H9 (cell line): ENCODE measurements at regions not wholly inside any gene's neighbourhood (a gene's known extent, or its start where the extent isn't known, plus 50 kb on each side); places are given as distances from the start of the nearest gene placed in this dataset.

ENCODE experiments used
- DNase-seq: peaks from one replicate; pipeline ENCODE4 v3.0.0-alpha.2; 2017
- H2AFZ ChIP-seq: one replicate; pipeline ENCODE4 v1.6.1; 2013; ENCODE audit warnings: mild to moderate bottlenecking, low read length, control low read depth, moderate library complexity
- H2AK5ac ChIP-seq: 2 replicates; pipeline ENCODE4 v1.6.1; 2013; ENCODE audit warnings: low read length, control low read depth, mixed read lengths; ENCODE audit not compliant: insufficient read length
- H2BK120ac ChIP-seq: one replicate; pipeline ENCODE4 v1.6.1; 2013; ENCODE audit warnings: low read depth, mild to moderate bottlenecking, low read length, control low read depth, inconsistent platforms; ENCODE audit not compliant: poor library complexity, severe bottlenecking
- H2BK12ac ChIP-seq: 2 replicates; pipeline ENCODE4 v1.6.1; 2013; ENCODE audit warnings: low read length, control low read depth, mixed read lengths, low read depth; ENCODE audit not compliant: insufficient read length
- H2BK15ac ChIP-seq: 2 replicates; pipeline ENCODE4 v1.6.1; 2013; ENCODE audit warnings: low read depth, low read length, control low read depth
- H2BK20ac ChIP-seq: one replicate; pipeline ENCODE4 v1.6.1; 2013; ENCODE audit warnings: low read depth, mild to moderate bottlenecking, low read length, control low read depth, inconsistent platforms; ENCODE audit not compliant: poor library complexity, severe bottlenecking
- H2BK5ac ChIP-seq: 2 replicates; pipeline ENCODE4 v1.6.1; 2013; ENCODE audit warnings: low read length, control low read depth, mixed read lengths; ENCODE audit not compliant: insufficient read length
- H3K14ac ChIP-seq: 2 replicates; pipeline ENCODE4 v1.6.1; 2013; ENCODE audit warnings: low read length, control low read depth; ENCODE audit not compliant: insufficient read depth
- H3K18ac ChIP-seq: 2 replicates; pipeline ENCODE4 v1.6.1; 2013; ENCODE audit warnings: low read depth, mild to moderate bottlenecking, mixed read lengths, low read length, control low read depth; ENCODE audit not compliant: insufficient read length
- H3K23ac ChIP-seq: 2 replicates; pipeline ENCODE4 v1.6.1; 2013; ENCODE audit warnings: low read length, control low read depth, mixed read lengths, low read depth; ENCODE audit not compliant: insufficient read length
- H3K23me2 ChIP-seq: 2 replicates; pipeline ENCODE4 v1.6.1; 2013; ENCODE audit warnings: low read depth, mild to moderate bottlenecking, mixed read lengths, low read length, control low read depth; ENCODE audit not compliant: insufficient read length, poor library complexity, severe bottlenecking
- H3K27ac ChIP-seq: 2 replicates; pipeline ENCODE4 v1.5.1; 2013; ENCODE audit warnings: low read length, control low read depth, mixed read lengths, low read depth; ENCODE audit not compliant: insufficient read length
- H3K27me3 ChIP-seq: 2 replicates; pipeline ENCODE4 v1.6.1; 2013; ENCODE audit warnings: low read length, control low read depth, inconsistent platforms; ENCODE audit not compliant: insufficient read depth
- H3K4ac ChIP-seq: 2 replicates; pipeline ENCODE4 v1.6.1; 2013; ENCODE audit warnings: low read depth, mild to moderate bottlenecking, control low read depth, inconsistent platforms, low read length, moderate library complexity
- H3K4me1 ChIP-seq: 2 replicates; pipeline ENCODE4 v1.6.1; 2013; ENCODE audit warnings: low read length, control low read depth, inconsistent platforms; ENCODE audit not compliant: insufficient read depth
- H3K4me2 ChIP-seq: 2 replicates; pipeline ENCODE4 v1.6.1; 2013; ENCODE audit warnings: low read length, control low read depth, mixed read lengths; ENCODE audit not compliant: insufficient read length, insufficient read depth
- H3K56ac ChIP-seq: 2 replicates; pipeline ENCODE4 v1.6.1; 2013; ENCODE audit warnings: low read depth, mild to moderate bottlenecking, mixed read lengths, low read length, control low read depth; ENCODE audit not compliant: insufficient read length
- H3K79me1 ChIP-seq: 2 replicates; pipeline ENCODE4 v1.6.1; 2013; ENCODE audit warnings: low read depth, mild to moderate bottlenecking, moderate library complexity, low read length, control low read depth, inconsistent platforms; ENCODE audit not compliant: insufficient read depth, poor library complexity, severe bottlenecking
- H3K79me2 ChIP-seq: 2 replicates; pipeline ENCODE4 v1.6.1; 2013; ENCODE audit warnings: low read length, control low read depth, inconsistent platforms; ENCODE audit not compliant: insufficient read depth
- H3K9ac ChIP-seq: 2 replicates; pipeline ENCODE4 v1.6.1; 2013; ENCODE audit warnings: low read length, control low read depth, mixed read lengths; ENCODE audit not compliant: insufficient read length; ENCODE audit errors: extremely low read depth
- H3K9me3 ChIP-seq: one replicate; pipeline ENCODE4 v1.6.1; 2013; ENCODE audit warnings: low read depth, low read length, inconsistent platforms; ENCODE audit not compliant: control insufficient read depth
- H3T11ph ChIP-seq: one replicate; pipeline ENCODE4 v1.6.1; 2013; ENCODE audit warnings: mild to moderate bottlenecking, low read length, control low read depth, inconsistent platforms
- H4K20me1 ChIP-seq: one replicate; pipeline ENCODE4 v1.6.1; 2013; ENCODE audit not compliant: control insufficient read depth, insufficient read length, insufficient read depth
- H4K5ac ChIP-seq: 2 replicates; pipeline ENCODE4 v1.6.1; 2013; ENCODE audit warnings: low read depth, mild to moderate bottlenecking, mixed read lengths, low read length, control low read depth; ENCODE audit not compliant: insufficient read length
- H4K8ac ChIP-seq: replicated peaks from 2 replicates; pipeline ENCODE4 v1.6.1; 2013; ENCODE audit warnings: low read length, control low read depth, mixed read lengths, low read depth; ENCODE audit not compliant: insufficient read length
- H4K91ac ChIP-seq: 2 replicates; pipeline ENCODE4 v1.6.1; 2013; ENCODE audit warnings: low read depth, mild to moderate bottlenecking, moderate library complexity, mixed read lengths, low read length, control low read depth; ENCODE audit not compliant: insufficient read length
- H3K27ac Mint-ChIP-seq, 3 experiments: 2 replicates in 2 of 3; 3 replicates in 1 of 3; pipeline ENCODE4 v1.8.0; 2020 to 2021; ENCODE audit warnings: mixed read lengths in 3 of 3, mild to moderate bottlenecking in 1 of 3, moderate library complexity in 1 of 3
- H3K27me3 Mint-ChIP-seq: 2 replicates; pipeline ENCODE4 v1.8.0; 2021; ENCODE audit warnings: low read depth, mild to moderate bottlenecking, moderate library complexity, mixed read lengths
- H3K36me3 Mint-ChIP-seq, 3 experiments: 2 replicates in 2 of 3; 3 replicates in 1 of 3; pipeline ENCODE4 v1.8.0; 2020 to 2021; ENCODE audit warnings: low read depth in 3 of 3, mixed read lengths in 3 of 3; ENCODE audit not compliant: insufficient read depth in 1 of 3
- H3K4me1 Mint-ChIP-seq, 2 experiments: 2 replicates each; pipeline ENCODE4 v1.8.0; 2020; ENCODE audit warnings: mixed read lengths in 2 of 2
- H3K4me3 Mint-ChIP-seq, 2 experiments: 2 replicates in 1 of 2; 3 replicates in 1 of 2; pipeline ENCODE4 v1.8.0; 2020 to 2021; ENCODE audit warnings: mild to moderate bottlenecking in 2 of 2, mixed read lengths in 2 of 2, moderate library complexity in 1 of 2
- H3K9me3 Mint-ChIP-seq, 2 experiments: 2 replicates in 1 of 2; 3 replicates in 1 of 2; pipeline ENCODE4 v1.8.0; 2020; ENCODE audit warnings: mild to moderate bottlenecking in 2 of 2, mixed read lengths in 2 of 2, moderate library complexity in 1 of 2
- CTCF ChIP-seq: fragments of 200-600 bp; sonication (generic); conservative IDR thresholded peaks from 3 replicates; pipeline ENCODE4 v1.8.0; 2021; ENCODE audit warnings: antibody characterized with exemption, mild to moderate bottlenecking

- Histone ChIP-seq H2BK12ac (no peak overlapping the region), H3K9ac (no peak overlapping the region), H3K4ac (no peak overlapping the region), H2BK20ac (no peak overlapping the region), H2BK5ac (no peak overlapping the region), H3K79me1 (no peaks in the 10 kb centered on the region), H4K20me1 (no peaks in the 10 kb centered on the region), H3K4me2 (no peak overlapping the region), H3K9me3 (no peaks in the 10 kb centered on the region), H4K8ac (no peak overlapping the region), H3K18ac (no peak overlapping the region), H3K23ac (no peak overlapping the region), H2AFZ (no peak overlapping the region), H2BK15ac (peak overlapping the region; percentile 97; the same call in 1 of the 2 replicates), H3K14ac (no peak overlapping the region), H3K23me2 (no peaks in the 10 kb centered on the region), H3K27ac (no peak overlapping the region), H3K27me3 (no peaks in the 10 kb centered on the region), H2BK120ac (no peak overlapping the region), H2AK5ac (no peak overlapping the region), H4K91ac (no peak overlapping the region), H3K56ac (no peak overlapping the region), H3K4me1 (no peaks in the 10 kb centered on the region), H3T11ph (no peak overlapping the region), H3K79me2 (no peaks in the 10 kb centered on the region), H4K5ac (no peak overlapping the region)
- H3K4me1 Mint-ChIP-seq = no peaks in the 10 kb centered on the region
- H3K27me3 Mint-ChIP-seq = peaks cover 7% of the 10 kb centered on the region
- TF ChIP-seq CTCF = no peak
- H3K9me3 Mint-ChIP-seq = no peaks in the 10 kb centered on the region
- H3K27ac Mint-ChIP-seq = no peak overlapping the region
- DNase-seq = no peak
- no peaks in the 10 kb centered on the region for H3K36me3 Mint-ChIP-seq
- H3K4me3 Mint-ChIP-seq = no peak overlapping the region
These were observed 276.6 kb upstream of the GHITM start for GRCh38 chr10:83862723-83863122.
